ENCODE measurements at regions not wholly inside any gene's neighbourhood (a gene's known extent, or its start where the extent isn't known, plus 50 kb on each side); places are given as distances from the start of the nearest gene placed in this dataset.

GRCh38 chr1:87202451-87202850 lies 126.2 kb upstream of the LMO4 start:
- TF ChIP-seq CTCF (IDR thresholded peaks at IDR 0.05) (no peak), EZH2 (IDR thresholded peaks at IDR 0.05; ENCODE audit: borderline replicate concordance, insufficient read depth, low read depth, low read length, poor library complexity, severe bottlenecking) (no peak)
